GM19395 (cell line): ENCODE measurements at regions not wholly inside any gene's neighbourhood (a gene's known extent, or its start where the extent isn't known, plus 50 kb on each side); places are given as distances from the start of the nearest gene placed in this dataset.

Experiments
- ATAC-seq: cut with Tn5 transposase; IDR thresholded peaks from one replicate; pipeline ENCODE4 v1.9.1; 2021; ENCODE audit warnings: mild to moderate bottlenecking, moderate library complexity; ENCODE audit not compliant: unreplicated experiment

DNA sequence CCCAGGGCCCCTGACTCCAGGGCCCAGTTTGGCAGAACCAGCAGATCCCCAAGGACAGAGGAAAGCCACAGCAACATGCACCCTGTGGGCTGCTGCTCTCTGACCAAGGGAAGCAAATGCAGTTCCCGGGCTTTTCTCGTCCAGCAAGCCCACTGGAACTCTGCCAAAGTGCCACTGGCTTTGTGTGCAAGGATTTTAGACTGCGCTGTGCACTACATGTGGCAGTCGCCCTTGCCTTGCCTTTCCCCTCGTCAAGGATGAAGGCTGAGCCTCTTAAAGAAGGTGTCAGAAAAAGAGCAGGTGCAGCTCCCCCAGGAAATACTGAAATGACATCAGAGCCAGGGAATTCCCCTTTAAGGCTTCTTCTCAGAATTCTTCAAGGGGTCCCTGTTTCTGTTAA is 199.2 kb downstream of the TFCP2L1 start:
- no peak for ATAC-seq

GRCh38 chr2:121086450-121086849 is 198.6 kb downstream of the TFCP2L1 start:
- no peak for ATAC-seq

DNA sequence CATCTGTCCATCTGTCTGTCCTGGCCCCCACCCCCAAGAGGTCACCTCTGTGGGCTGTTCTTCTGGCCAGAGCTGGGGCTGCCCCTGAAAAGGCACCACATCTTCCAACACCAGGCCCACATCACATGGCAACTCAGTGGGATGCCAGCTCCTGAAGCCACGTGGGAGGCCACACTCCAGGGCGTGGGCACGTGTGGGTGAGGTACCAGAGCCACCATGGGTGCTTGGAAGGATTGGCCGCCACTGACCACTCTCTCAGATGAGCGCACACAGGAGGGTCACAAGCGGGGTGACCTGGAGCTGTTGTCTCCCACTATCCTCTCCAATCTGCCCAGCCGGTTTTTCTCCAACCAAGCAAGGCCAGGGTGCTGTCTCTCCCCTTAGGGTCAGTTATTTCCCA is 197.9 kb downstream of the TFCP2L1 start:
- ATAC-seq: no peak

DNA sequence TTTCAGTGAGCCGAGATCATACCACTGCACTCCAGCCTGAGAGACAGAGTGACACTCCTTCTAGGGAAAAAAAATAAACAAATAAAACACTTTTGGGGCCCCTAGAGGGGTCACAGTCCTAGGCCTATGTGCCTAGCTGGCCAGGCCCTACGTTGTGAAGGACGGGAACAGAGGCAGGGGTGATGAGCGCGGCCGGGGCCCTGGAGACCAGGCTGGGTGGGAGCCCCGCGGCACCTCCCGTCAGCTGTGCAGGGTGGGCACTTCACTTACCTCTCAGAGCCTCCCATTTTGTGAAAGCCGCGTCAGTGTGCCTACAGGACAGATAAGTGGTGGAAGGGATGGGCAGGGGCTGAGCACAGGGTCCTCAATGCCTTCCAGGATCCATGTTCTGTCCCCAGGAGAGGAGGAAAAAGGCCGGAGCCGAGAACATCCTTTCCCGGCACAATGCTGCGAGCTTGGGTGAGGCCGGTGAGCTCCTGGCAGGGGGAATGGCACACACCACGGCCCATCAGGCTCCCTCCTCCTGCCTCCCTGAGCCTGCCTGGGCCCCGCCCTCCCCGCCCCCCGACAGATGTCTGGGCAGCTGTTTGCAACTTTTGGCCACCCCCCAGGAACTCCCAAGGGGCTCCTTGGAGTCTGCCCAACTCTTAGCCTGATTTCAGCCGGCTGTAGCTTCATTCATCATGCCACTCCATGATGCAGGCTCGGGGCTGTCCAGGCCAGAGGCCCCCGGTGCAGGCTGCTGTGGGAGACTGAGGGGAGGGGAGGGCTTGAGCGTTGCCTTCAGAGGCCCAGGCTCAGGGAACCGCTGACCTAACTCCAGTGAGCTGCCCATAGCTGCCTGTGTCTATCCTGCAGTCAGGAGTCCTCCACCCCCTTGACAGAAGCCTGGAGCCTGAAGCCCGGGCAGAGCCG is 196.5 kb downstream of the TFCP2L1 start:
- no peak for ATAC-seq

- ATAC-seq: no peak
These were observed 195.9 kb downstream of the TFCP2L1 start for GRCh38 chr2:121089166-121089510.

- no peak for ATAC-seq
These were observed 194.8 kb downstream of the TFCP2L1 start for GRCh38 chr2:121090088-121090715.

GRCh38 chr2:121092095-121092494 is 192.9 kb downstream of the TFCP2L1 start:
- ATAC-seq: no peak

- no peak for ATAC-seq
These were observed 191.3 kb downstream of the TFCP2L1 start for GRCh38 chr2:121093692-121094091.

- no peak for ATAC-seq
These were observed 190.9 kb downstream of the TFCP2L1 start for GRCh38 chr2:121094101-121094500.

DNA sequence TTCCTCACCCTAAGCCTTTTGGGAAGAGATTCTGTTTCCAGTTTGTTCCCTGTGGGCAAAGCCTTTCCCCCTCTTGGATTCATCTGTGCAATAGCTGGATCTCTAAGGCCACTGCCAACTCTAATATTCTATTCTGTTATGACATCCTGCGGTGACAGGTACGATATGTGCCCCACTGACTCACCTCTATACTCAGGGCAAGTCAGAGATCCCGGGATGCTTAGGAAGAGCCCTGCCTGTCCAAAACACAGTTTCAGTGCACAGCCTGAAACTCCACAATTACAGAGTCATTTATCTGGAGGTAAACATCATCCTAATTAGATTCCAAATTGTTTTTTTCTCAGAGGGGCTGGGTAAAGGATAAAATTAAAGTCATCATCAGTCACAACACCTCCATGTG is 190.2 kb downstream of the TFCP2L1 start:
- ATAC-seq: no peak

DNA sequence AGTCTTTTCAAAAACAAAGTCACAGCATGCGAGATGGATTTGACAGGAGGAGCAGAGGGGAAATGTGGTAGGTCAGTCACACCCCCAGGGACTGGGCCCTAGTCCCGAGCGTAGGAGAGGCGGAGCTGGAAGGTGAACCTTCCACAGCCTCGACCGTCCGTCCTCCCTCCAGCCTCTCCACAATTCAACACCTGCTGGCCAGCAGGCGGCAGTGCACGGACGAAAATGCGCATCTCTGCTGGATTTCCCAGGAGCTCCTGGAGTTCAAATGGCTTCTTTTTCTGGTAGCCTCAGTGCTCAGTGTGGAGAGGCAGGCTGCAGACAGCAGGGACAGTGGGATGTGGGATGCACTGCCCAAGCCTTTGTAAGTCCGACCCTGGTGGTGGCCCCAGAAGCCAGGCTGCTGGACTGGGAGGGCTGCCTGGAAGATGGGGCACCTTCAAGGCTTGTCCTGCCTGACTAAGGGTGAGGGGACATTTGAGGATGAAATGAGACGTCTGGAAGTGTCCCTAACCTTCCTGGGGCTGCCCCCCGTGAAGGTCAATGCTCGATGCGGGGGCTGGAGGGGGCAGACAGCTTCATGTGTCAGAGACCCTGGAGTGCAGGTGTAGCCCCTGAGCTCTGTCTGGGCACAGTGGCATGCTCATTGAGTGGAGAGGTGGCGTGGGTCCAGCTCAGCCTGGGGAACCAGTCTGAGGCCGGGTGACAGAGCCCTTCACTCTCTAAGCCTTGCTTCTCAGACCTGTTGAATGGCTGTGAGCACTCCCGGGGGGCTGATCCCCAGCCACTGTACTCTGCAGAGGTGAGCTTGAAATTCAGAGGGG is 189.5 kb downstream of the TFCP2L1 start:
- peak; percentile 69 for ATAC-seq

DNA sequence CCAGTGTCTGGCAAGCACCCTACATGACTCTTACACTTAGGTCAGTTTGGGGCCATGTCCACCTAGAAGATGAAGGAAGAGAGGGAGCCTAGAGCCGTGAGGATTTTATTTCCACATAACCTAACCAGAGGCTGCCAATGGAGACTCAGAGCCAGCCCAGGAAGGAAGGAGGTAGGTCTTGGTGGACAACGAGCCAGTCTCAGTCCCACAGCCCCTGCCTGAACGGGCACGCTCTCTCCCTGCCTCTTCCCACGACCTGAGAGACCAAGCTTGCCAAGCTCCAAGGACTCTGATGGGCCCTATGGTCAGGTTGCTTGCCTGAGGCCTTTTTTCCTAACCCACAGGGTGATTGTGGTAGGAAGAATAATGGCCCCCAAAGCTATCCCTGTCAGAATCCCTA is 188.4 kb downstream of the TFCP2L1 start:
- no peak for ATAC-seq

DNA sequence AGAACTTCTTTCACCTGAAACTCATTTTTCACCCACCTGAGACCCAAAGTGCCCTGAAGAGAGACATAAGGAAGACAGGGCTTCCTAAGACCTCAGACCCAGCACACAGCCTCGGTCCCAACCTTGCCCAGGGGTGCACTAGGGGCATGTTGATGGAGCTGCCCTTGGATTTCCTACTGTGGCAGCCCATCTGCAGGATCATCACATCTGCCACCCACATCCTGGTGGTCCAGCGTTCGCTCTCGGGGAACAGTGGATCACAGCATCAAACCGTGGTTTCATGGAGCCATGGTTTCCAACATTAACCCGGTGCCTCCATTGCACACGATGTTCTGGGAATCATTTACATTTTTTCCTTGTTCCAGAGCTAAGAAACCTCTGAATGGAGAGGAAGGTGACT is 186.4 kb downstream of the TFCP2L1 start:
- no peak for ATAC-seq

DNA sequence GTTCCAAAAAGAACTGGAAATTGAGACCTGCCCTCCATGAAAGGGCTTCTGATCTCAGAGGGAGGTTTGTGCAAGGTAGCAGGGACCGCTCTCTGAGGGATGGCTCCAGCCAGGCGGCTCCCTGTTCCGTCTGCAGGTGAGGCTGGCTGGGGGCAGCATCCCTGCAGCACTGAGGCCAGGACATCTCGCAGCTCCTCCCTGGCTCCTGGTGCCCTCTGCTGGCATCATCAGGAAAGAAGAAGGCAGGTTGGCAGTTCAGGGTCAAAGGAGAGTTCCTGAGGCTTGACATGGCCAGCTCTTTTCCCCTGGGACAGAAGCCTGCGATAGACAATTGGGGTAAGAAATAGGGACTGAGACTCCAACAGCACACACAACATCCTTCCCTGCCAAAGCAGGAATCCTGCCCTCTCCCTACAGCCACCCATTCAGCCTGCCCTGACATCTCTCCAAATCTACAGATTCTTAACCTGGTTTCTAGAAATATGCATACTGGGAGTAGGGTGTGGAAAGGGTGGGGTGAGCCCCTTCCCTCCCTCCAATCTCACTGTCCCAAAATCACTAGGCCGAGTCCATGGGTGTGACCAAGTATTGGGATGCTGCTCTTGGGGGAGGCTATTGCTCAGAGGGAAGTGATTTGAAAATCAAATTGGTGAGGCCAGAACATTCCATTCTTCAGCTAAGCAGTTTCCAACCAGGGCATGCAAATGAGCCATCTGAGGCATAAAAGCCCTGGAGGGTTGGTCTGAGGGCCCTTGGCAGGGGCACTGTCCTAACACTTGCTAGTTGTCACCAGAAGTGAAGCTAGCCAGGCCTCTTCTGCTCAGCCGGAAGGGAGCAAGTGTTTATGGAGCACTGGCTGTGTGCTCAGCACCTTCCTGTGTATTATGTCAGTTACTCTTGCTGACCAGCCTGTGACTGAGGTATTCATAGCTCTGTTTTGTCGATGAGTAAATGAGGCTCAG is 185.4 kb downstream of the TFCP2L1 start:
- no peak for ATAC-seq

DNA sequence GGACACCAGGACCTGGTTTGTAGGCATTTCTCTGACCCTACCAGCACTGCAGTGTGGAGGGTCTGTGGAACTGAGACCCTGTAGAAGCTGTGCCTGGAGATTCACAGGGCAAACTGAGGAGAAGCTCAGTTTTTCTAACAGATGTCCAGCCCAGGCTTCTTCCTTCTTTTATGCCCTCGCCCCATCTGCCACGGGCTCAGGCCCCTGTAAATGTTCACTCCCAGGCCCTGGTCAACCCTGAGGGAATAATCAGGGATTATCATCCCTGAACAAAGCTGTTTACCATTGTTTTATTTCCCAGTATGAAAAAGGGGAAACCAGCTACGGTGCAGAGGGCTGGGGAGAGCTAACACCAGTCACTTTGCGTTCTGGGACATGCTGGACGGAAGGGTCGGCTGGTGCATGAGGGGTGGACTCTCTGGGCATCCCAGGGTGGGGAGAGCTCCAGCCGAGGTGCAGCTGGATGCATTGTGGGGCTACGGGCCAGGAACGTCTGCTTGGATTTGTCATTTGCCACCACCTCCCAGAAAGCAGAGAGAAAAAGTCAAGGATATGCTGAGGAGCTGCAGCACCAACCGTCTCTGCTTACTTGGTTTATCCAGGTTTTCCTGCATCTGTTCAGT is 183.8 kb downstream of the TFCP2L1 start:
- no peak for ATAC-seq

GRCh38 chr2:121102941-121103340 is 182.1 kb downstream of the TFCP2L1 start:
- no peak for ATAC-seq

GRCh38 chr2:121103960-121104359 is 181.0 kb downstream of the TFCP2L1 start:
- ATAC-seq: no peak

- no peak for ATAC-seq
These were observed 180.3 kb downstream of the TFCP2L1 start for GRCh38 chr2:121104721-121105141.

DNA sequence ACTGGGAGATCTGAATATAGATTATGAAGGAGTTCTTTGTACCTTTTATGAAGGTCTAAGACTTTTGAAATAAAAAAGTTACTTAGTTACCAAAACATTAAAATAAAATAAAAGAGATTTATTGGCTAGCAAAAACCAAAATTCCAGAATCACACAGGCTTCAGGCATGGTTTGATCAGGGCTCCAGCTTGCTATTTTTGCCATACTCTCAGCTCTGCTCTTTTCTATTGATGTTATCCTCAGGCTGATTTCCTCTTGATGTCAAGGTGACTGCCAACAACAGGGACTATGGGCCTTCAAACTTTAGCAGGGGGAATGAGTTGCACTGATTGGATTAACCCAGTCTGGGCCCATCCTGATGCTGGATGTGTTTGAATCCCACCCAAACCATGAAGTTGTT is 174.1 kb downstream of the TFCP2L1 start:
- no peak for ATAC-seq

DNA sequence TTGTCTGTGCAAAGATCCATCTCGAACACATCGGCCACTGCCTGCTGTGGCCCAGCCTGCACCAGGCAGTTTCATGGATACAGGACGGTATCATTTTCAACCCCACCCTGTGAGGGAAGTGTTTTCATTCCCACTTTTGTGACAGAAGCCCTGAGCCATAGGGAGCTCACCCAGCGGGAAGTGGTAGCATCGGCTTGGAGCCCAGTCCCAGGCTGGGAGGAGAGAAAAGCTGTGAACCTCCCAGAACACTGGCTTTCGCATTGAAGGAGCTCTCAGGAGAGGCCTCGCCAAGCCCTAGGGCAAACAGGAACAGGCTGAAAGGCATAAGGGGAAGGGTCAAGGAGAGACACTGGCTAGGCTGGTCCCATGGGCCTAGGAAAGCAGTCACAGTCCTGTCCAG is 166.1 kb downstream of the TFCP2L1 start:
- no peak for ATAC-seq
